Smooth muscle cell of the brain vasculature (primary cell): ENCODE measurements at regions not wholly inside any gene's neighbourhood (a gene's known extent, or its start where the extent isn't known, plus 50 kb on each side); places are given as distances from the start of the nearest gene placed in this dataset.

ENCODE experiments used
- DNase-seq: peaks from one replicate; pipeline ENCODE4 v3.0.0-alpha.2; 2012; ENCODE audit warnings: low read depth, low spot score

- DNase-seq = no peak
Measured at GRCh38 chr1:56394298-56394697, 185.1 kb downstream of the PLPP3 start.

- no peak for DNase-seq
Measured at GRCh38 chr1:56390934-56391731, 188.2 kb downstream of the PLPP3 start.

GRCh38 chr1:56390232-56390867, 189.0 kb downstream of the PLPP3 start:
- DNase-seq = no peak

GRCh38 chr1:56389813-56390212, 189.6 kb downstream of the PLPP3 start:
- DNase-seq = no peak

GRCh38 chr1:56387071-56387740, 192.2 kb downstream of the PLPP3 start:
- DNase-seq = no peak

- DNase-seq = no peak
Measured at GRCh38 chr1:56385314-56385713, 194.0 kb downstream of the PLPP3 start.

- DNase-seq = no peak
Measured at GRCh38 chr1:56382929-56383328, 196.4 kb downstream of the PLPP3 start.

- DNase-seq = no peak
Measured at GRCh38 chr1:56380531-56380930, 198.8 kb downstream of the PLPP3 start.

GRCh38 chr1:56378341-56379070, 200.9 kb downstream of the PLPP3 start:
- no peak for DNase-seq

- DNase-seq = no peak
Measured at GRCh38 chr1:56377431-56377830, 201.9 kb downstream of the PLPP3 start.

GRCh38 chr1:56376188-56376984, 203.0 kb downstream of the PLPP3 start:
- DNase-seq = no peak

- no peak for DNase-seq
Measured at GRCh38 chr1:56375326-56375804, 204.0 kb downstream of the PLPP3 start.

GRCh38 chr1:56374026-56374974, 205.1 kb downstream of the PLPP3 start:
- DNase-seq = no peak

- DNase-seq = no peak
Measured at GRCh38 chr1:56370513-56370912, 208.8 kb downstream of the PLPP3 start.

GRCh38 chr1:56363007-56363770, 216.2 kb downstream of the PLPP3 start:
- DNase-seq = no peak

GRCh38 chr1:56360021-56360420, 219.3 kb downstream of the PLPP3 start:
- DNase-seq = no peak

- DNase-seq = no peak
Measured at GRCh38 chr1:56359056-56359455, 220.3 kb downstream of the PLPP3 start.

- no peak for DNase-seq
Measured at GRCh38 chr1:56357927-56358690, 221.3 kb downstream of the PLPP3 start.
